IPS DF 4.7 (cell line): ENCODE measurements at regions not wholly inside any gene's neighbourhood (a gene's known extent, or its start where the extent isn't known, plus 50 kb on each side); places are given as distances from the start of the nearest gene placed in this dataset.

Experiments used
- DNase-seq: peaks from one replicate; pipeline ENCODE4 v3.0.0-alpha.2; 2013; ENCODE audit warnings: low spot score; ENCODE audit errors: extremely low read depth

- no peak for DNase-seq
Measured at GRCh38 chr2:105573490-105573889, 171.2 kb upstream of the NCK2 start.

- DNase-seq = no peak
Measured at GRCh38 chr2:105571445-105571987, 172.7 kb upstream of the FHL2 start.

GRCh38 chr2:105570757-105571156 lies 171.9 kb upstream of the FHL2 start:
- no peak for DNase-seq

GRCh38 chr2:105570326-105570725 lies 171.5 kb upstream of the FHL2 start:
- DNase-seq = no peak

GRCh38 chr2:105569606-105570005 lies 170.8 kb upstream of the FHL2 start:
- DNase-seq = no peak

- no peak for DNase-seq
Measured at GRCh38 chr2:105567996-105568494, 169.2 kb upstream of the FHL2 start.

- DNase-seq = no peak
Measured at GRCh38 chr2:105563000-105563719, 164.3 kb upstream of the FHL2 start.

GRCh38 chr2:105561401-105561800 lies 162.6 kb upstream of the FHL2 start:
- DNase-seq = no peak

- DNase-seq = no peak
Measured at GRCh38 chr2:105560157-105560556, 161.3 kb upstream of the FHL2 start.

GRCh38 chr2:105557021-105557920 lies 158.4 kb upstream of the FHL2 start:
- DNase-seq = no peak

GRCh38 chr2:105556366-105556765 lies 157.5 kb upstream of the FHL2 start:
- DNase-seq = no peak

- DNase-seq = no peak
Measured at GRCh38 chr2:105554235-105554634, 155.4 kb upstream of the FHL2 start.

- DNase-seq = no peak
Measured at GRCh38 chr2:105553538-105554196, 154.8 kb upstream of the FHL2 start.

GRCh38 chr2:105546628-105546974 lies 147.8 kb upstream of the FHL2 start:
- DNase-seq = no peak

- peak; percentile 36 for DNase-seq
Measured at GRCh38 chr2:105545730-105546627, 147.1 kb upstream of the FHL2 start.

- no peak for DNase-seq
Measured at GRCh38 chr2:105544591-105545377, 145.9 kb upstream of the FHL2 start.

- no peak for DNase-seq
Measured at GRCh38 chr2:105541189-105542050, 142.6 kb upstream of the FHL2 start.

GRCh38 chr2:105540642-105541041 lies 141.8 kb upstream of the FHL2 start:
- no peak for DNase-seq

- no peak for DNase-seq
Measured at GRCh38 chr2:105539331-105539730, 140.5 kb upstream of the FHL2 start.
